Epithelial cell of esophagus (primary cell): ENCODE measurements at regions not wholly inside any gene's neighbourhood (a gene's known extent, or its start where the extent isn't known, plus 50 kb on each side); places are given as distances from the start of the nearest gene placed in this dataset.
A peak's percentile ranks its signal among the peaks of the same experiment; 100 is the strongest.

Experiments
- DNase-seq: peaks from one replicate; pipeline ENCODE4 v3.0.0; 2010; ENCODE audit warnings: low read depth
- H3K4me3 ChIP-seq: 2 replicates; pipeline ENCODE4 v1.5.1; 2011; ENCODE audit warnings: mild to moderate bottlenecking, low read length, control low read depth
- TF ChIP-seq, protein P1 (sequence below): IDR thresholded peaks from 2 replicates; pipeline ENCODE4 v1.5.1; 2011; ENCODE audit warnings: low read depth, mild to moderate bottlenecking, low read length, control low read depth, inconsistent platforms; ENCODE audit not compliant: insufficient read depth; ENCODE audit errors: missing control alignments

DNA sequence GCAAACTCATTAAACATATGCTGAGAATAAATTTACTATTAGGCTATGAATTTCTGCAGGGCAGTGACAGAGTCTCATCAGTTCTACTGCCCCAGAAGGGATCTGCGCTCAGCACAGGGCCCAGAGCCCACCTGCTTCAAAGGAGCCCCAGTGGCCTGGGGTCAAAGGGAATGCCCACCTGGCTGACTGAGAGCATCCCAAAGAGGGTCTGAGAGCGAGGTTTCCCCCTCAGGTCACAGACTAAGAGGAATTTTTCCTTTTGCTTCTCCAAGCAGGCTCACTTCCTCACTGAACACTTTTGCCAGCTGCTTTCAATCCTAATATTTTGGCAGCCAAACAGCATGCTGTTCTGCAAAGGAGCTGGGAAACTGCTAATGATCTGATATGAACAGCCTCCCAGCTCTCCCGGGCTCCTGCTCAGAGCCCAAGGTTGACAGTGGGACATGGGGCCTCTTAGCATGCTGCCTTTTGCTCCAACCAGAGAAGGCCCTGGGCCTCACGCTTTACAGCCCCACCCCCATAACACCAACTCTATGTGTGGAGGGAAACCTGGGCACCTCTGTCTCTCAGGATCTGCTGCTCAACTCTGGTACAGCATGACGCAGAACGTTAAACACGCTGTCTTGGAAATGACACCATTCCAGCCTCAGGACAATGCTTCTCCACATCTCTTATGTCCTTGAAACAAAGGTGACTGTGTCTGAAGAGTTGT lies 70.7 kb upstream of the SYT6 start:
- TF ChIP-seq, protein P1, sequence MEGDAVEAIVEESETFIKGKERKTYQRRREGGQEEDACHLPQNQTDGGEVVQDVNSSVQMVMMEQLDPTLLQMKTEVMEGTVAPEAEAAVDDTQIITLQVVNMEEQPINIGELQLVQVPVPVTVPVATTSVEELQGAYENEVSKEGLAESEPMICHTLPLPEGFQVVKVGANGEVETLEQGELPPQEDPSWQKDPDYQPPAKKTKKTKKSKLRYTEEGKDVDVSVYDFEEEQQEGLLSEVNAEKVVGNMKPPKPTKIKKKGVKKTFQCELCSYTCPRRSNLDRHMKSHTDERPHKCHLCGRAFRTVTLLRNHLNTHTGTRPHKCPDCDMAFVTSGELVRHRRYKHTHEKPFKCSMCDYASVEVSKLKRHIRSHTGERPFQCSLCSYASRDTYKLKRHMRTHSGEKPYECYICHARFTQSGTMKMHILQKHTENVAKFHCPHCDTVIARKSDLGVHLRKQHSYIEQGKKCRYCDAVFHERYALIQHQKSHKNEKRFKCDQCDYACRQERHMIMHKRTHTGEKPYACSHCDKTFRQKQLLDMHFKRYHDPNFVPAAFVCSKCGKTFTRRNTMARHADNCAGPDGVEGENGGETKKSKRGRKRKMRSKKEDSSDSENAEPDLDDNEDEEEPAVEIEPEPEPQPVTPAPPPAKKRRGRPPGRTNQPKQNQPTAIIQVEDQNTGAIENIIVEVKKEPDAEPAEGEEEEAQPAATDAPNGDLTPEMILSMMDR = no peak
- no peak for DNase-seq
- no peak overlapping the region for H3K4me3 ChIP-seq

DNA sequence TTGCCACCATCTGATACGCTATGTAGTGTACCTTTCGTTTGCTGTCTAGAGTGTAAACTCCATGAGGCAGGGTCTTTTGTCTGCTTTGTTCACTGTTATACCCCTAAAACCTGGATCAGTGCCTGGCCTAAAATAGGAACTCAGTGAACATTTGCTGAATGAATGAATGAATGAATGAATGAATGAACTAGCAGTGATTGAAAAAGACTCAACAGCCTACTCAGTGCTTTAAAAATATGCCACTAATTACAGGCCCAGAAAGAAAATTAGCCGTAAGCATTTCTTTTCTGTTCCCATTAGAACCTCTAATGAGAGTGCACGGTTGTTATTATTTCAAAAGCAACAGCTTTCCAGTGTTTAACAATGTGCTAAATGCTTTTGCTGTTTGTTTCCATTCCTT lies 69.3 kb upstream of the SYT6 start:
- TF ChIP-seq, protein P1 = no peak
- DNase-seq = no peak
- H3K4me3 ChIP-seq = no peak overlapping the region

DNA sequence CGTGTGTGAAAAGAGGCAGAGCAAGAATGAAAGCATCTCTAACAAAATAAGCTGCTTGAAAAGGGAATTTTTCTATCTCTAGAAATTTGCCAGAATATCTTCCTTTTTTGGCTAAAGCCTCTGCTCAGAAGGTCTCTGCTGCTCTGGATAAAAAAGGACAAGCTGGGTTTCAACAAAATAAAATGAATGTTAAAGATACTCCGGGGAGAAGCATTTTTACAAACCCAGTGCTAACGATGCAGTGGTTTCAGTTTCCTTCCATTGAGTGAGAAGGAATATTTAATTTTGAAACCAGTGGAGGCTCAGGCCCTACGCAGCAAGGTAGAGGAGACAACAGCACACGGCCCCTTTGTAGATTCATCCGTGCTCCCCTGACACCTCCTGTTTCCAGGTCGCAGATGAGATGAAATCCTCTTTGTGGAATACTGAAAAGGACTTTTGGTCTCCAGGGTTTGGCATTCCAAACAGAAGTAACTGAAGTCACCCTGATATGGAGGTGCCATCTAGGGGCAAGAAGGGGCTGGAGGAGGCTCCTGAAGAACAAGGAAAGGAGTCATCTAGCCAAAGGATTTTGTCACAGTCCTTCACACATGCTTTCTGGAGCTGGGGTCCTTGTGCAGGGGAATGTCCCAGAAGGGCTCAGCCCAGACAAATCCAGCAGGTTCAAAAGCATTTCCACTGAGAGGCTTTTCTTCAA lies 65.7 kb upstream of the SYT6 start:
- peak; percentile 10 for DNase-seq

DNA sequence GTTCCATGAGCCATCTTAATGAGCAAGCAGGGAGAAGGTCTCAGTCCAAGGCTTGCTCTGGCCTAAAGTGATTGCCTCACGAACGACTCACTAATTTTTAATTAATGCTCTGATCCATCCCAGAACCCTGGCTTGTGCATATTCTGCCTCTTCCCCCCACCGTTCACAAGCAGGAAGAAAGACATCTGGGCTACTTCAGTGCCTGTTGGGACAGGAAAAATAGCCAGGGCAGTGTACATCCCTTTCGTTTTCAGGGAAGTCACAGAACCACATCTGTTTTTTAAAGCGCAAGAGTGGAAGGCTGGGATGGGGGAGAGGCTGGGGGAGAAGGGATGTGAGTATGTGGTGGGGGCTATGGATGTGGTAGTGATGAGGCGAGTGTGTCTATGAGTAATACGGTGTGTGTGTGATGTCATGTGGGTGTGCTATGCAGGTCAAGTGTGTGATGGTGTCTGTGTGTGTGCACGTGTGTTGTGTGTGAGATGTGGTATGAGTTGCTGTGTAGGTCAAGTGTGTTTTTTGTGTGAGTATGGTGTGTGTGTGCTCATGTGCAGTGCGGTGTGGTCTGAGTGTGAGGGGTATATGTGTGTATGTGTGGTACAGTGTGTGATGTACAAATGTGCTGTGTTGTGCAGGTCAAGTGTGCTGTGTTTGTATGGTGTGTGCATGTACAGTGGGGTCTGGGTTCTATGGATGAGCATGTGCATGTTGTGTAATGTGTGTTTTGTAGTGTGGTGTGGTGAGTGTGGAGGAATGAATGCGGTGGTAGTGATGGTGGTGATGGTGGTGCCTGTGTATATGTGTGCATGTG lies 64.9 kb upstream of the SYT6 start:
- TF ChIP-seq, protein P1 = no peak
- DNase-seq = no peak
- no peak overlapping the region for H3K4me3 ChIP-seq

More for the DNA sequence above, 65.7 kb upstream of the SYT6 start:
- H3K4me3 ChIP-seq = no peak overlapping the region
- TF ChIP-seq, protein P1 = peak; percentile 14

DNA sequence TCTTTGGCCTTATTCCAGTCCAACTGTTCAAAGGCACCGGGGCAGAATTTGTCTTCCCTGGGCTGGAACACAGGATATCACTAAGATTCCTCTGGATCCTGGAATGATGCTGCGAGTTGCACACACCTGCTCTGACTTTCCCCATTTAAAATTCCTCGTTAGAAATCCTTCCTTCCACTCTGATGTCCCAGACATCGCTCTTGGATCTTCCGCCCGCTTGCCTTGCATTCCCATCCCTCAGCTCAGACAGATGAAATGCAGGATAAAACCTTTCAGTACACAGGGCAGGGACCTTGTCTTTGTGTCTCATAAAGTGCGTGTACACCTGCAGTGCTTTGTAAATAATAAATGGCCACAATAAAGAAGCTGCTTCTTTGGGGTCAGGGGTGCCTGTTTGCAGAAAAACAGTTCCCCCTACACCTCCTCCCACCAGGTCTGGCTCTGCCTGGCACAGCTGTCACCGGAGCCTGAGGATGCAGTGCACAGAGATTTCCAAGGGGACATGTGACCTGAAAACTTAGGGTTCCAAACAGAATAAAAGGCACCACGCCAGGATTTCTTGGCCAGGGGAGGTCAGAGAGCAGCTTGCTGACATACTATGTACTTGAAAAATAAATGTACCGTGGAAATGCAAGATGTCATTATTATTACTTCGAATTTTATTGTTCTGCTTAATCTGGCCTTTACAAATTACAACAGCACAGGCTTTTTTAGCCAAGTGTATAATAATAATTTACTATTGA lies 62.9 kb upstream of the SYT6 start:
- H3K4me3 ChIP-seq = no peak overlapping the region
- TF ChIP-seq, protein P1 = no peak
- DNase-seq = no peak

DNA sequence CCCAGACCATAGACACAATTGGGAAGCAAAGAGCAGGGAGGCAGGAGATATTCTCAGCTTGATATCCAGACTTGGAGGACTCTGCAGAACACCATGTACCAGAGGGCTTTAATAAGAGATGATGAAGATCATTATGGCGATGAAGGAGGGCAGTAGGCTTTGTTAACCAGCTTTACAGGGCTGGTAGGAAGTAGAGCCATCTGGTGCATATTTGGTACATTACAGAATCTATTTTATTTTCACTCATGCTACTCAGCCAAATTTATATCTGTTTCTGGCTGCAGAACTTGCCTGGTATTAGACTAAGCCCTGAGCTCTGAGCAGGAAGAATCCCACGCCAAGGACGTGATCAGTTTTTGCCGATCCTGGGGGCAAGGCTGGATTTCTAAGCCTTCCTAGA lies 61.8 kb upstream of the SYT6 start:
- TF ChIP-seq, protein P1 = no peak
- no peak overlapping the region for H3K4me3 ChIP-seq
- DNase-seq = no peak
